ENCODE measurements at regions not wholly inside any gene's neighbourhood (a gene's known extent, or its start where the extent isn't known, plus 50 kb on each side); places are given as distances from the start of the nearest gene placed in this dataset.

- Histone ChIP-seq H3K9me3 (ENCODE audit: low read depth) (no peaks in the 10 kb centered on the region), H3K9me2 (replicated peaks; ENCODE audit: insufficient read depth) (no peaks in the 10 kb centered on the region), H3K36me3 (replicated peaks; ENCODE audit: insufficient read depth, low read depth) (no peaks in the 10 kb centered on the region), H3K4me3 (peak overlapping the region; percentile 14), H2AFZ (peak overlapping the region; percentile 45), H3K4me2 (peak overlapping the region; percentile 77), H4K20me1 (ENCODE audit: insufficient read depth, poor library complexity, severe bottlenecking) (no peaks in the 10 kb centered on the region), H3K4me1 (ENCODE audit: insufficient read depth) (no peaks in the 10 kb centered on the region), H3K27me3 (no peaks in the 10 kb centered on the region), H3K27ac (no peak overlapping the region), H3K79me2 (no peaks in the 10 kb centered on the region)
- 32% methylated on average over 17 of the region's 17 CpGs for WGBS (ENCODE audit: low lambda C conversion rate, missing lambda C conversion rate)
- DNase-seq (ENCODE audit: low spot score): peak; percentile 64
- no peak for TF ChIP-seq EZH2phosphoT487 (IDR thresholded peaks at IDR 0.05; ENCODE audit: low read depth, severe bottlenecking, unreplicated experiment)
- TF ChIP-seq EZH2 (IDR thresholded peaks at IDR 0.05; ENCODE audit: borderline replicate concordance): no peak
- TF ChIP-seq CTCF (IDR thresholded peaks at IDR 0.05; ENCODE audit: poor library complexity): no peak
Measured at GRCh38 chr11:112881461-112881860, 79.8 kb upstream of the NCAM1 start.

DNA sequence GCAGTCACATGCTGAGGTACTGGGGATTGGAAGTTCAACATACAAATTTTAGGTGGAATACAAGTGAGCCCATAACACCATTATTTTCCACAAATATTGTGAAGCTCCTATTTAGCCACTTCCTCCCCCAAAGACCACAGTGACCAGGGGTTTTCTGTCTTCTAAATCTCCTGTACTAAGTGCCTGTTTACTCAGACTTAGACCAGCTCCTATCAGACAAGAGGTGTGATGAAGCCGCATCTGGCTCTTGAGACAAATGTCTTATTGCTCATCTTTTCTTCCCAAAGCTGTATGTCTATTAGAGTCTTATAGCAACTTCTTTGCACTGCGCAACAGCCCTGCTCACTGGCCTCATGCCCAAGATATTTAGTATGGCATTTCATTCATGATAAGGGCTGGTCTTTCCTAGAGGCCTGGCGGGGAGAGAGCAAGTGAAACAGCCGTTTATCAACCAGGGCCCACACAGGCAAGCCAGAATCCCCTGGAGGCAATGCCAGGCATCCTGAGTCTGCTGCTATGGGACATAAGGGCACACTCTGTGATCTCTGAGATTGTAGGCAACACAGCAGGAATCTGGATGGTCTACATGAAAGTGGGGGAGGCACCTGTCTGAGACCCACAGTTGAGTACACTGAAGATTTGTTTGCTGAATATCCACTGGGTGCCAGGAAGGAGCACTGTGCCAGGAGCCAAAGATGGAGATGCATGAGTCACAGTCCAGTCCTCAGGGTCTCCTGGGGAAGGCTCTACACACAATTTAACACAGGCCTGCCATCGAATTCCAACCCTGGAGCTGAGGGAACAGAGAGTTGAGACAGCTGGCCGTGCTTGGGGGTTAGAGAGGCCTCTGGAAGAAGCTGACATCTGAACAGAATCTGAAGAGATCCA, 78.5 kb upstream of the NCAM1 start:
- WGBS (ENCODE audit: low lambda C conversion rate, missing lambda C conversion rate): 64% methylated on average over 6 of the region's 6 CpGs
- no peak overlapping the region for H2AFZ ChIP-seq
- peak; percentile 62 for DNase-seq (ENCODE audit: low spot score)

DNA sequence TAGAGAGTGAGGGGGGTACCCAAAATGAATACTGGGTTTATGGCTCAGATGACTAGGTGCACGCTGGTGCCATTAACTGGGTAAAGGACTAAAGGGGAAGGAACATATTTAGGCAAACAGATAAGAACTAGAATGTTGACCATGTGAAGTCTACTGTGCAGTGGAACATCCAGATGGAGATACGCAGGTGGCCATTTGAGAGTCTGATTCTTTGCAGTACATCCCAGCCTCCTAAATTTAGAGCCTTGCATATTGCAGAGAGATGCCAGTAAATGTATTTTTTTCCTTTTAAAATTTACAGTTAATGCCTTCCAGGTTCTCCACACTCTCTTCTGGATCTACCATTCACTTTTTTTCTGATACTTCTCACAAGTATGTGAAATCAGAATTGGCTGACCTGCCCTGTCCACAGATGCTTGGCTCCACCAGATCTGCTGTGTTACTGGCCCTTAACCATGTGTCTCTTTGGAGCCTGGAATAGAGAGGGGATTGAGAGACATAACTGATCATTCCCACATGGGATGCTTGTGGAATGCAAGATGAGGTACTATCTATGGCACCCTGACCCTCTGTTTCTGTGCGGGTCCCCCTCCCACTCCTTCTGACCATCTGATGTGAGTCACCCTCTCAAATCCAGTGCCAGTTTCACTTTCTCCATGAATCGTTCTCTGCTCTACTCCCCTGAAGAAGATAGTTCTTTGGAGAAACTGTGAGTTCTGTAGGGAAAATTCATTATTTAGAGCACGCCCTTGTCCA, 77.0 kb upstream of the NCAM1 start:
- no peak overlapping the region for H3K4me2 ChIP-seq
- no peak for DNase-seq (ENCODE audit: low spot score)
- TF ChIP-seq EZH2phosphoT487 (IDR thresholded peaks at IDR 0.05; ENCODE audit: low read depth, severe bottlenecking, unreplicated experiment) (no peak), EZH2 (IDR thresholded peaks at IDR 0.05; ENCODE audit: borderline replicate concordance) (no peak), CTCF (IDR thresholded peaks at IDR 0.05; ENCODE audit: poor library complexity) (no peak)
- H3K9me3 ChIP-seq (ENCODE audit: low read depth): no peaks in the 10 kb centered on the region
- no peak overlapping the region for H2AFZ ChIP-seq
- H3K27ac ChIP-seq: no peak overlapping the region
- H4K20me1 ChIP-seq (ENCODE audit: insufficient read depth, poor library complexity, severe bottlenecking): no peaks in the 10 kb centered on the region
- no peak overlapping the region for H3K4me3 ChIP-seq
- no peaks in the 10 kb centered on the region for H3K36me3 ChIP-seq (replicated peaks; ENCODE audit: insufficient read depth, low read depth)
- no peaks in the 10 kb centered on the region for H3K79me2 ChIP-seq
- H3K27me3 ChIP-seq: no peaks in the 10 kb centered on the region
- no peaks in the 10 kb centered on the region for H3K4me1 ChIP-seq (ENCODE audit: insufficient read depth)
- H3K9me2 ChIP-seq (replicated peaks; ENCODE audit: insufficient read depth): no peaks in the 10 kb centered on the region
- 84% methylated on average over 5 of the region's 5 CpGs for WGBS (ENCODE audit: low lambda C conversion rate, missing lambda C conversion rate)

More for the DNA sequence above, 78.5 kb upstream of the NCAM1 start:
- Histone ChIP-seq H3K27me3 (no peaks in the 10 kb centered on the region), H3K9me3 (ENCODE audit: low read depth) (no peaks in the 10 kb centered on the region), H4K20me1 (ENCODE audit: insufficient read depth, poor library complexity, severe bottlenecking) (no peaks in the 10 kb centered on the region), H3K27ac (no peak overlapping the region), H3K4me2 (no peak overlapping the region), H3K4me1 (ENCODE audit: insufficient read depth) (no peaks in the 10 kb centered on the region), H3K4me3 (no peak overlapping the region), H3K79me2 (no peaks in the 10 kb centered on the region), H3K9me2 (replicated peaks; ENCODE audit: insufficient read depth) (no peaks in the 10 kb centered on the region), H3K36me3 (replicated peaks; ENCODE audit: insufficient read depth, low read depth) (no peaks in the 10 kb centered on the region)
- no peak for TF ChIP-seq CTCF (IDR thresholded peaks at IDR 0.05; ENCODE audit: poor library complexity)
- TF ChIP-seq EZH2phosphoT487 (IDR thresholded peaks at IDR 0.05; ENCODE audit: low read depth, severe bottlenecking, unreplicated experiment): no peak
- TF ChIP-seq EZH2 (IDR thresholded peaks at IDR 0.05; ENCODE audit: borderline replicate concordance): no peak

All from hepatocyte (in vitro differentiated cells).